ENCODE measurements at regions not wholly inside any gene's neighbourhood (a gene's known extent, or its start where the extent isn't known, plus 50 kb on each side); places are given as distances from the start of the nearest gene placed in this dataset.
"Not testable (repeated sequence)": the region's sequence is repeated elsewhere in the genome, so short reads cannot be mapped to it uniquely, and the experiment has no call there.

GRCh38 chr18:76013057-76013456 lies 482.0 kb downstream of the ZNF516 start:
- H3K4me3 ChIP-seq, result no peak overlapping the region
- TF ChIP-seq, protein P1, sequence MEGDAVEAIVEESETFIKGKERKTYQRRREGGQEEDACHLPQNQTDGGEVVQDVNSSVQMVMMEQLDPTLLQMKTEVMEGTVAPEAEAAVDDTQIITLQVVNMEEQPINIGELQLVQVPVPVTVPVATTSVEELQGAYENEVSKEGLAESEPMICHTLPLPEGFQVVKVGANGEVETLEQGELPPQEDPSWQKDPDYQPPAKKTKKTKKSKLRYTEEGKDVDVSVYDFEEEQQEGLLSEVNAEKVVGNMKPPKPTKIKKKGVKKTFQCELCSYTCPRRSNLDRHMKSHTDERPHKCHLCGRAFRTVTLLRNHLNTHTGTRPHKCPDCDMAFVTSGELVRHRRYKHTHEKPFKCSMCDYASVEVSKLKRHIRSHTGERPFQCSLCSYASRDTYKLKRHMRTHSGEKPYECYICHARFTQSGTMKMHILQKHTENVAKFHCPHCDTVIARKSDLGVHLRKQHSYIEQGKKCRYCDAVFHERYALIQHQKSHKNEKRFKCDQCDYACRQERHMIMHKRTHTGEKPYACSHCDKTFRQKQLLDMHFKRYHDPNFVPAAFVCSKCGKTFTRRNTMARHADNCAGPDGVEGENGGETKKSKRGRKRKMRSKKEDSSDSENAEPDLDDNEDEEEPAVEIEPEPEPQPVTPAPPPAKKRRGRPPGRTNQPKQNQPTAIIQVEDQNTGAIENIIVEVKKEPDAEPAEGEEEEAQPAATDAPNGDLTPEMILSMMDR (IDR thresholded peaks at IDR 0.05), result no peak
- TF ChIP-seq POLR2A (IDR thresholded peaks at IDR 0.05) (no peak), POLR2AphosphoS5 (IDR thresholded peaks at IDR 0.05) (no peak), EP300 (IDR thresholded peaks at IDR 0.05) (no peak)
- ATAC-seq, result no peak
- no peaks in the 10 kb centered on the region for H3K27me3 ChIP-seq
- no peak overlapping the region for H3K27ac ChIP-seq
- H3K9me3 ChIP-seq, result peaks cover 0 to 5% (median 0%) of the 10 kb centered on the region in 3 donors
- 42 to 50% methylated on average over 1 of the region's 1 CpG for WGBS, 2 donors (ENCODE audit: low coverage in 1 of 2)
- no peaks in the 10 kb centered on the region for H3K36me3 ChIP-seq
- H3K4me1 ChIP-seq, result no peaks in the 10 kb centered on the region

DNA sequence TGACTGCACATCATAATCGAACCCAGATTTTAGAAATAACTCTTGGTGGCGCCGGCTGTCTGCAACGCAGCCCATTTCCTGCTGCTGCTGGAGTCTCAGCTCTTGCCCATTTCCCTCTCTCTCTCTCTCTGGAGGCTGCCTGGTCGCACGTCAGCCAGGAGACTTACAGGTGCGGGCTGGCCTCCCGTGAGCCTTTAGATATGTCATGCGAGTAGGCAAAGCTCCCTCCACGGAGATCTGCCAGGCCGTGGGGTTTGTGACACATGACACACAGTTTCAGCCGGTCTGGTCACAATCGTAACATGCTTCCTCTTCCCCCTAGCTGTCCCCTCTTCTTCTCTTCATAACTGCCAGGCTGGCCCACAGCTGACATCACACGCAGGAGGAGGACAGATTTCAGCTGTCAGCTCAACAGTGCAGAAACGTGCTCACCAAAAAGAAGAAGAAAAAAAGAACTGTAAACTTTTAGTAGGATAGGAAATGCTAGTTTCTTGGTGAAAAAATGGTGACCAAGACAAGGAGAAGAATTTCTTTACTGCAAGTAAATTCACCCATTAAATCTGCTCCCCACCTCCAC lies 489.3 kb downstream of the ZNF516 start:
- H3K27me3 ChIP-seq, result no peaks in the 10 kb centered on the region
- H3K9me3 ChIP-seq, result no peaks in the 10 kb centered on the region
- no peaks in the 10 kb centered on the region for H3K4me1 ChIP-seq
- no peaks in the 10 kb centered on the region for H3K36me3 ChIP-seq
- ATAC-seq, result no peak
- WGBS, 2 donors (ENCODE audit: low coverage in 1 of 2), result 18 to 28% methylated on average over 5 to 13 of the region's 15 CpGs
- H3K27ac ChIP-seq, result no peak overlapping the region
- no peak for TF ChIP-seq POLR2A (IDR thresholded peaks at IDR 0.05)
- no peak overlapping the region for H3K4me3 ChIP-seq

DNA sequence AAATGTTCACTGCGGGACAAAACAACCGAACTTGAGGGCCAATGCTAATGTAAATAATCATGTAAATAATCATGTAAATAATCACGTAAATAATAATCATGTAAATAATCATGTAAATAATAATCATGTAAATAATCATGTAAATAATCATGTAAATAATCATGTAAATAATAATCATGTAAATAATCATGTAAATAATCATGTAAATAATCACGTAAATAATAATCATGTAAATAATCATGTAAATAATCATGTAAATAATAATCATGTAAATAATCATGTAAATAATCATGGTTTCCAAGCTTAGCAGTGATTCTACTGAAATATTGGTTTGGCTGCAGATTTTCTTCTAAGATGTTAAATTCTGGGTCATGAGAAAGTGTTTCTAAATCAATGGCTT lies 507.1 kb downstream of the ZNF516 start:
- ATAC-seq, result not testable (repeated sequence)

GRCh38 chr18:75984853-75985252 lies 510.2 kb downstream of the ZNF516 start:
- Histone ChIP-seq H3K4me3 (no peak overlapping the region), H3K36me3 (no peaks in the 10 kb centered on the region), H3K9me3 (peaks cover 0 to 5% (median 0%) of the 10 kb centered on the region in 3 donors), H3K27me3 (no peaks in the 10 kb centered on the region), H3K4me1 (no peaks in the 10 kb centered on the region), H3K27ac (no peak overlapping the region)
- ATAC-seq, result no peak
- TF ChIP-seq POLR2A (IDR thresholded peaks at IDR 0.05) (no peak), EP300 (IDR thresholded peaks at IDR 0.05) (no peak), POLR2AphosphoS5 (IDR thresholded peaks at IDR 0.05) (no peak)
- TF ChIP-seq, protein P1 (IDR thresholded peaks at IDR 0.05), result no peak
- WGBS, 2 donors (ENCODE audit: low coverage in 1 of 2), result 75% methylated on average over 1 of the region's 1 CpG; no CpG with 5 or more reads in 1 of the 2 donors

More for the DNA sequence above, 507.1 kb downstream of the ZNF516 start:
- H3K9me3 ChIP-seq, H3K4me3 ChIP-seq, H3K4me1 ChIP-seq, H3K27me3 ChIP-seq, H3K36me3 ChIP-seq, H3K27ac ChIP-seq: not testable (repeated sequence)
- 65 to 70% methylated on average over 4 of the region's 4 CpGs for WGBS, 2 donors (ENCODE audit: low coverage in 1 of 2)

- 48 to 61% methylated on average over 3 of the region's 3 CpGs for WGBS, 2 donors (ENCODE audit: low coverage in 1 of 2)
- H3K27me3 ChIP-seq, result no peaks in the 10 kb centered on the region
- H3K4me3 ChIP-seq, result no peak overlapping the region
- H3K27ac ChIP-seq, result no peak overlapping the region
- no peaks in the 10 kb centered on the region for H3K4me1 ChIP-seq
- no peak for ATAC-seq
- H3K36me3 ChIP-seq, result no peaks in the 10 kb centered on the region
- no peak for TF ChIP-seq POLR2A (IDR thresholded peaks at IDR 0.05)
- TF ChIP-seq EP300 (IDR thresholded peaks at IDR 0.05), result no peak
- TF ChIP-seq POLR2AphosphoS5 (IDR thresholded peaks at IDR 0.05), result no peak
- TF ChIP-seq, protein P1 (IDR thresholded peaks at IDR 0.05), result no peak
- H3K9me3 ChIP-seq, result peaks cover 0 to 5% (median 0%) of the 10 kb centered on the region in 3 donors
Observed at GRCh38 chr18:75981102-75981501, 513.9 kb downstream of the ZNF516 start.

DNA sequence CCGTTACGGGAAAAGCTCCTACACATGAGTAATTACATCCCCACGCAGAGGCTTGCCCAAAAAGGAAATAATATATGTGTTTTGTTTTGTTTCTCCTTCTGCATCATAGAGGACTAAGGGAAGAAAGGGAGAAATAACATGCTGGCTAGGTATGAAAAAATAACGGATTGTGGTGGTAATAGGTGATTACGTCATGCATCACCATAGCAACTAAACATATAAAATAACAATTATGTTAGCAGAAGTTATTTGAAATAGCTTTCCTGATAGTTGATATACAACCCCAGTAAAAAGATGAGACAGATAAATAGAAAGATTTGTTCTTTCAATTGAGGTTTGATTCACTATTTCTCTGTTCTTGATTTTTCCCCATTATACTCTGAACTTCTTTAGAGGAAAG lies 518.0 kb downstream of the ZNF516 start:
- no peaks in the 10 kb centered on the region for H3K9me3 ChIP-seq
- TF ChIP-seq POLR2A (IDR thresholded peaks at IDR 0.05) (no peak), EP300 (IDR thresholded peaks at IDR 0.05) (no peak), POLR2AphosphoS5 (IDR thresholded peaks at IDR 0.05) (no peak)
- TF ChIP-seq, protein P1 (IDR thresholded peaks at IDR 0.05), result no peak
- no peak overlapping the region for H3K27ac ChIP-seq
- H3K36me3 ChIP-seq, result no peaks in the 10 kb centered on the region
- 50 to 68% methylated on average over 5 of the region's 5 CpGs for WGBS, 2 donors (ENCODE audit: low coverage in 1 of 2)
- H3K4me3 ChIP-seq, result no peak overlapping the region
- H3K27me3 ChIP-seq, result no peaks in the 10 kb centered on the region
- no peaks in the 10 kb centered on the region for H3K4me1 ChIP-seq
- ATAC-seq, result no peak
